Activated T-helper 1 cell treated with anti-CD3 and anti-CD28 coated beads, Interleukin-12 subunit alpha, Interleukin-12 subunit beta, Interleukin-2, Interleukin-4 antibody, amounts not matched to agents 30 ng/mL and 10 ng/mL and 1 ng/mL, durations not matched to agents 14 hours and 24 hours and 36 hours (primary cell): ENCODE measurements at regions not wholly inside any gene's neighbourhood (a gene's known extent, or its start where the extent isn't known, plus 50 kb on each side); places are given as distances from the start of the nearest gene placed in this dataset.

Experiments
- DNase-seq: peaks from one replicate; pipeline ENCODE4 v3.0.0; 2021; ENCODE audit warnings: low spot score
- H3K27ac Mint-ChIP-seq: one replicate; pipeline ENCODE4 v1.8.0; 2021; ENCODE audit warnings: mild to moderate bottlenecking, mixed read lengths
- H3K27me3 Mint-ChIP-seq: one replicate; pipeline ENCODE4 v1.8.0; 2022; ENCODE audit warnings: mild to moderate bottlenecking, moderate library complexity, mixed read lengths; ENCODE audit not compliant: insufficient read depth
- H3K36me3 Mint-ChIP-seq: one replicate; pipeline ENCODE4 v1.8.0; 2021; ENCODE audit warnings: low read depth, mixed read lengths
- H3K4me1 Mint-ChIP-seq: one replicate; pipeline ENCODE4 v1.8.0; 2021; ENCODE audit warnings: low read depth, mixed read lengths
- H3K4me3 Mint-ChIP-seq: one replicate; pipeline ENCODE4 v1.8.0; 2021; ENCODE audit warnings: mild to moderate bottlenecking, moderate library complexity, mixed read lengths
- H3K9me3 Mint-ChIP-seq: one replicate; pipeline ENCODE4 v1.8.0; 2021; ENCODE audit warnings: mixed read lengths
- intact Hi-C: fragments of 100-400 bp; cut with micrococcal nuclease; formaldehyde crosslinking; loops from one replicate; pipeline ENCODE4 v1.15.1; 2024

DNA sequence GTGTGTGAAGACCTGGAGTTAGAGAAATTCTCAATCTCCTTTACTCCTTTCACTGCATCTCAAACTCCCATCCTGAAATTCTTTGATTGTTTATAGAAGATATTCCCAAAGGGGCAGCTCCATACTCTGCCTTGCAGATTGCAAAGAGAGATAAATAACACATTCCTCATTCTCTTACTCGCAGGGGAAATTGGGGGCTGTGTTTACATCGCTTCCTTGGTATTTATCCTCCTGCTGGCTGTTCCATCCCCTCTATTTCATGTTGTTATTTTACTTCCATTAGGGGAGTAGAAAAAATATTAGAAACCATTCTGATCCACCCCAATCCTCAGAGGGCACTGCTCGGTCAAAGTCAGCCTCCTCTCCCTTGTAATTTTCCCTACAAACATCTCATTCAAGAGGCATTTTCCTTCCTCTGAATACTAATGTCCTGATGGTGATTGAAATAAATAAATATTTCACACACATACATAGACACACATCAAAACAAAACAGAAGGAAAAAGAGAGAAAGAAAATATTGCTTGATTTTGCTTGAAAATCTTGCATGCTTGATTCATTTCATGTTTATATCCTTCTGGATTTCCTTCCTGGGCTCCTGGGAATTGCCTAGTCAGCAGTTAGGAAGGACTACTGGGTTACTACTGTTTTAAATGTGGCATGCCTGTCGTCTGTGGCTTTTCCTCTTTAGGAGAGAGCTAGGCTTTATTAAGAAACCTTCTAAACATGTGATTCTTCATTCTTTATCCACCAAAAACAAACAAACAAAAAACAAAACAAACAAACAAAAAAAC is 420.1 kb upstream of the PAPPA start:
- intact Hi-C loops, result no loop called here
- Mint-ChIP-seq H3K4me1 (no peaks in the 10 kb centered on the region), H3K27ac (no peak overlapping the region), H3K27me3 (no peaks in the 10 kb centered on the region), H3K4me3 (no peak overlapping the region), H3K9me3 (peaks cover 4% of the 10 kb centered on the region), H3K36me3 (no peaks in the 10 kb centered on the region)
- no peak for DNase-seq

DNA sequence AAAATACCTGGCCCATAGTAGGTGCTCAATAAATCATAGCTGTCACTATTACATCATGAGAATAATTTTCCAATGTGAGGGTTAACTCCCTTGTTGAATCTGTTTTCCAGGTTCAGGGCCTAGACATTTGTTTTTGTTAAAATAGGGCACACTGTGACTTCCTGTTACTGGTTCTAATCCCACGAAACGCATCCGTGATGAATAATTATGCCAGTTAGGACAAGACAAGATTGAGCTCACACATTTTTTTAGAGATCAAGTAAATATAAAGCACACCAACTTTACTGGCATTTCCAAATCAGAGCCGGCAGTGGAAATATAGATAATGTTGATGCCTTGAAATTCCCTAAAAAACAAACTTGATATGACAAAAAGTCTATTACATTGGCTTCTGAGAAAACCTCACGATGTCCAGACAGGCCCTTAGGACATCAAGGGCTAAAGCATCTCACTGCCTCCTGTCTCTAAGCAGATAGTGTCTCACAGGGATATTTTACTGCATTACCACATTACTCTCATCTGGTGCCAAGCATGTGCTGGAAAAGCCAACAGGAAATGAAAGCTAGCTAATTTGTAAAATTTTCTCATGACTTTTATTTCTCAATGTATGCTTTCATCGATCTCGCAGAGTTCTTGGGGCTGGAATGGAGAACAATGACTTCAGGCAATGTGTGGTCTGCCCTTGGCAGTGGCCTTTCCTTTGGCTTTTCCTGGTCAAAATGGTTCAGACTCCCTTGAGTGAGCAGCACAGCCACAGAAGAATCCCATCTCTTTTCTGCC is 414.3 kb upstream of the PAPPA start:
- no peaks in the 10 kb centered on the region for H3K9me3 Mint-ChIP-seq
- H3K36me3 Mint-ChIP-seq, result no peaks in the 10 kb centered on the region
- intact Hi-C loops, result no loop called here
- no peaks in the 10 kb centered on the region for H3K27me3 Mint-ChIP-seq
- no peak for DNase-seq
- H3K4me3 Mint-ChIP-seq, result no peak overlapping the region
- H3K27ac Mint-ChIP-seq, result no peak overlapping the region
- no peaks in the 10 kb centered on the region for H3K4me1 Mint-ChIP-seq

DNA sequence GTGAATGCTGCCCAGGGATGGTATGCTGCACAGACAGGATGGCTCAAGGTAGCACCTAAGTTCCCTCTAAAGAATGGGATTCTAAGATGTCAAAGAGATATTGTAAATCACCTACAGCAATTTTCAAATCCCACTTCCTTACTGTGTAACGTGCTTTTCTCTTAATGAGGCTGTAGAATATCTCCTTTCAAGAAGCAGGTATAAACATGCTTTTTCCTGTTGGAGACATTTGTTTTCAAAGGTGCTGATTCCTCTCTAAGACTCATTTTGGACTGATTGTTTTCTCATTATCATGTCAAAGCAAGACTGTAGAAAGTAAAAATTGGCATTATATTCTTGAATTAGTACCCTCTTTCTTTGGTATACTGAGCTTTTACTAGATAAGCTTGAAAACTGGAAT is 412.6 kb upstream of the PAPPA start:
- Mint-ChIP-seq H3K27ac (no peak overlapping the region), H3K36me3 (no peaks in the 10 kb centered on the region), H3K4me3 (no peak overlapping the region), H3K9me3 (no peaks in the 10 kb centered on the region), H3K4me1 (no peaks in the 10 kb centered on the region), H3K27me3 (no peaks in the 10 kb centered on the region)
- intact Hi-C loops, result loop anchor here (2.0 kb wide), 1 partner anchor 14 kb away; no protein-coding TSS in a partner anchor
- DNase-seq, result no peak

DNA sequence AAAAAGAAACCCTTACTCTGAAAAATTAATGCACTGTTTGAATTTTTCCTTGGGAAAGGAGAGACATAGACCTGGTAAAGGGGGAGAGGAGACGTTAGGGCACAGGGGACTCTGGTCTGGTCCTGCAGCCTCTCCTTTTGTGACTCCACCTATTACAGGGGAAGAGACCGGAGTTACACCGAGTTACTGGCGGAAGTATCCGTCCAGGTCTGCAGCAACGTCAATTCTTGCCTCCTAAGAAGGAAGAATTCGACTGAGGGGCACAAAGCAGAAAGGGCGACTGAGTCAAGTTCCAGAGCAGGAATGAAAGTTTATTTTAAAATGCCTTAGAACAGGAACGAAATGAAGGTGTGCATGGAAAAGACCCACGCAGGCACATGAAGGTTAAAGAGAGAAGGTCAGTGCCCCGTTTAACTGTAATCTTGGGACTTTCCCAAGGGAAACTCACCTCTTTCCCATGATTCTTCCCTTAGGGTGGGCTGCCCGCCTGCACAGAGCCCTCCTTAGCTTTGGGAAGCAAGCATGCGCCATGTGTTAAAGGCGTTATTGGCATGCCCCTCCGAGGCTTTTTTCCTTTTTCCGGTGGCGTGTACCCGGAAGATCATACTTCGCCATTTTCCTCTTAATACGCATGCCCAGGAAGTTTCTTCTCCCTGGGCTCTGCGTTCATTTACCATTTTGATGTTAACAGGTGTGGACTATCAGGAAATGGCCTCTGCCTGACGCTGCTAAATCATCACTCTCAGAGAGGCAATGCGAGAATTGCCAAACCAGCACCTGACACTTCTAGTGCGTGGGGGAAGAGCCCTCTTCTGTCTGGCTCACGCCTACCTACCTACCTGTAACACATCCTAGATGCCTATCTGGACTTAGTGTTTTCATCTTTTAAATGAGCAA is 409.6 kb upstream of the PAPPA start:
- no peaks in the 10 kb centered on the region for H3K4me1 Mint-ChIP-seq
- DNase-seq, result no peak
- intact Hi-C loops, result no loop called here
- no peaks in the 10 kb centered on the region for H3K27me3 Mint-ChIP-seq
- H3K36me3 Mint-ChIP-seq, result no peaks in the 10 kb centered on the region
- no peak overlapping the region for H3K4me3 Mint-ChIP-seq
- H3K9me3 Mint-ChIP-seq, result no peaks in the 10 kb centered on the region
- no peak overlapping the region for H3K27ac Mint-ChIP-seq

DNA sequence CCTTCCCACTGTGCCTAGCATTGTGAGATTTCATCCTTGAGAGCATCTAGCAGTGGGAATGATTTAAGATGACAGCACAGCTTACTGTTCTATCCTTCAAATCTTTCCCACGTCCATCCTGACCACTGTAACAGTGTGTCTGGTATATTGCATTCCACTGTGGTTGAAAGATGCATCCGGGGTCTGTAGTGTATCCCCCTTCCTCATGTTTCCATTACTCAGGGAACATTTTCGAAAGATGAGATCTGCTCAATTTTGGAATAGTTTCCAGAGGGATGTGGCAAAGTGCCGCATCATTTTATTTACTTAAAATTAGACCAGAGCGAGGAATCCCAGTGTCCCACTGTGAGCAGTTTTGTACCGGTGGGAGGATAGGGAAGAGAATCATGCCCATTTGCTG is 407.1 kb upstream of the PAPPA start:
- no peaks in the 10 kb centered on the region for H3K27me3 Mint-ChIP-seq
- H3K36me3 Mint-ChIP-seq, result no peaks in the 10 kb centered on the region
- H3K9me3 Mint-ChIP-seq, result no peaks in the 10 kb centered on the region
- H3K4me1 Mint-ChIP-seq, result no peaks in the 10 kb centered on the region
- intact Hi-C loops, result no loop called here
- no peak overlapping the region for H3K27ac Mint-ChIP-seq
- no peak overlapping the region for H3K4me3 Mint-ChIP-seq
- DNase-seq, result no peak

DNA sequence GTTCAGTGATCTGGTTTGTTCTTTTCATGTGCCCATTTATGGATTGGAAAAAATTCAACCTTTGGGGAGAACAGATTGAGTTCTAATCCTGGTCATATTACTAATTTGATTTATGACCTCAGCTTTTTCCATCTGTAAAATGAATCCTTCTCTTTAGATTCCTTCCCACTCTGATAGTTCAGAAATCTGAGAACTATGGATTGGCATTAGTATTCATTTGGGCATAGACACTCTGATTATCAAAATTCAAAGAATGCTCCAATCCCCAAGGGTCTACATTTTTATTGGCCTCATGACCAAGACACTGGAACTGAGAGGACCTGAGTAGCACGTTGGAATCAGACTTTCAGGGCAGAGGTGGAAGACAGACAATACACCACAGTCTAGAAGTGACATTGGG is 405.9 kb upstream of the PAPPA start:
- Mint-ChIP-seq H3K27ac (no peak overlapping the region), H3K9me3 (no peaks in the 10 kb centered on the region), H3K27me3 (no peaks in the 10 kb centered on the region), H3K4me1 (no peaks in the 10 kb centered on the region), H3K36me3 (no peaks in the 10 kb centered on the region), H3K4me3 (no peak overlapping the region)
- intact Hi-C loops, result no loop called here
- DNase-seq, result no peak

DNA sequence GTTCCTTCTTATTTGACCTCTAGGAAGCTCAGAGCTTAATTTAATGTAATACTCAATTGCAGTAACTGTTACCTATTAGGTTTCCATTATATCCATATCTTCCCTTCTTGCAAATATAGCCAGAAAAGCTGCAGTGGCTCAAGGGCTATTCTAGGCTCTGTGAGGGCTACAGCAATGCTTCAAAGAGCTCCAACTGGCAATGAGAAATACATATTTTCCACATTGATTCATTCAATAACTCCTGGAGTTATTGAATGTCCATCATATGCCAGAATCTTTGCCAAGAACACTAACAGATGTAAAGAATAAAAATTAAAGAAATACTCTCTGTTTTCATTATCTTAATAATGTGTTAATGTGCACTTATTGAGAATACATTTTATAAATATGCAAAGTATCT is 396.9 kb upstream of the PAPPA start:
- no peaks in the 10 kb centered on the region for H3K9me3 Mint-ChIP-seq
- intact Hi-C loops, result no loop called here
- H3K36me3 Mint-ChIP-seq, result no peaks in the 10 kb centered on the region
- peaks cover 2% of the 10 kb centered on the region for H3K27me3 Mint-ChIP-seq
- H3K4me3 Mint-ChIP-seq, result no peak overlapping the region
- H3K4me1 Mint-ChIP-seq, result no peaks in the 10 kb centered on the region
- H3K27ac Mint-ChIP-seq, result no peak overlapping the region
- DNase-seq, result no peak

DNA sequence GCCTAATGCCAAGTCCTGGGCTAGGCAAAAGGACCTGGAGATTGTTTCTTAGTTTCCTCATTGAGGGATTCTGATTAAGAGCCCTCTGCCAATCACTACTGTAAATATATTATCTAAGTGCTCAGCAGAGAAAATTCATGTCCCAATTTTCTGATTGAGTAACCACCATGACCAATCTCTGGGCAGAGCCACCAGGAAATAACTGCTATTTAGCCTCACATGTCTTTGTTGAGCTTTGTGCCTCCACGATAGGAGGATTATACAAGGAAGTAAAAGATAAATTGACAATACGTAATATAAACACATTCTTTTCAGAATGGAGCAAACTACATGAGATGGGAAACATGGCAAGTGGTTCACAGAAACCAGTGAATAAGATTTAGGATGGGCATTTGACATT is 396.1 kb upstream of the PAPPA start:
- H3K36me3 Mint-ChIP-seq, result no peaks in the 10 kb centered on the region
- no peaks in the 10 kb centered on the region for H3K4me1 Mint-ChIP-seq
- no peak overlapping the region for H3K27ac Mint-ChIP-seq
- intact Hi-C loops, result no loop called here
- no peak for DNase-seq
- H3K9me3 Mint-ChIP-seq, result no peaks in the 10 kb centered on the region
- H3K27me3 Mint-ChIP-seq, result peaks cover 2% of the 10 kb centered on the region
- no peak overlapping the region for H3K4me3 Mint-ChIP-seq

DNA sequence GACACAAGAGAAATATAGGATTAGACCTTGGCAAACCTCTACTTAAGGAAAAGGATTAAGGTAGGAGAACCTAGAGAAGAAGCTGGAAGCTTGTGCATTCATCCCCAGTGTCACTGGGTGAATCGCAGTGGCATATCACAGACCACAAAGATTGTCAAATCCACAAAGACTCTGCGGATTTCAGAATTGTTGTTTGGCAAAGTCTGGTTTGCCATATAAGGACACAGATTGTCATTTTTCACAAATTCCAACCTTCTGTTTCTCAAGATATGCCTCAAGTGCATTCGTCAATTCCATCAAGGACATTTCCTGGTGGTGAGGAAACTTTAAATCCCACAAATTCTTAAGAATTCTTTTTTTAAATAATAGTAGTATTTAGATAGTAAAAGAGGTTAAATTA is 395.1 kb upstream of the PAPPA start:
- intact Hi-C loops, result no loop called here
- H3K36me3 Mint-ChIP-seq, result no peaks in the 10 kb centered on the region
- no peak overlapping the region for H3K4me3 Mint-ChIP-seq

DNA sequence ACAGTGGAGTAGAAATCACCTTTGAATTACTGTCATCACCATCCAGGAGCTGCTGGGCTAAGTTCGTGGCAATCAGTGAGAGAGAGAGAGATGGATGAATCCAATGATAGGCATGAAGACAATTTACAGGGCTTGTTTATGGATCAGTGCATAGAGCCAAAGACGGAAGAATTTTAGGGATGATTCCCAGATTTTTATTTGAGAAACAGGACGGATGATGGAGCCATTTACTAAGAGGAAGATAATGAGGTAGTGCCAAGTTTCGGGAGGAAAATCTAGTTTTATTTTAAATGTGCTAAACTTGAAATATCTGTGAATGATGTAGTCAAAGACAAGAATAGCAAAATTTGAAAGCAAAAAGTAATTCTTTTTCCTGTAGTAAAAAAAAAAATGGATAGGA is 394.2 kb upstream of the PAPPA start:
- DNase-seq, result no peak
- no peaks in the 10 kb centered on the region for H3K36me3 Mint-ChIP-seq
- no peaks in the 10 kb centered on the region for H3K4me1 Mint-ChIP-seq
- H3K27me3 Mint-ChIP-seq, result no peaks in the 10 kb centered on the region
- H3K27ac Mint-ChIP-seq, result no peak overlapping the region
- H3K9me3 Mint-ChIP-seq, result no peaks in the 10 kb centered on the region
- no peak overlapping the region for H3K4me3 Mint-ChIP-seq
- intact Hi-C loops, result no loop called here

More for the DNA sequence above, 395.1 kb upstream of the PAPPA start:
- H3K9me3 Mint-ChIP-seq, result no peaks in the 10 kb centered on the region
- DNase-seq, result no peak
- no peak overlapping the region for H3K27ac Mint-ChIP-seq
- H3K4me1 Mint-ChIP-seq, result no peaks in the 10 kb centered on the region
- H3K27me3 Mint-ChIP-seq, result no peaks in the 10 kb centered on the region

DNA sequence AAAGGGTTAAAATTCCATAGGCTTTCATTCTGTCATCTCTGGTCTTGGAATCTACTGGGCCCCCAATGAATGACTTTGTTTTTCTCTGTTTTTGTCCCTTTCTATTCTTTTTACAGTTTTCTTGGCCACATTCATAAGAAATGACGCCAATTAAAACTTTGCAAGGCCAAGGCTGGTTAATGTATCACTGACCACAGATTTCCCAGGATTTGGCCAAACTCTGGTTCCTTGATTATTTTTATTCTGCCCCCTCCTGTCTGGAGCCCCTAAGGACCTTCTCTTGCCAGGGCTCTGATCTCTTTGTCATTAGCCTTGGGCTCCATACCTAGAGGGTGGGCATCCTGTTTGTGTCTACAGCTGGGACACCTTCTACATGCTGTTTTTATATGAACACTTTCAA is 388.9 kb upstream of the PAPPA start:
- no peak for DNase-seq
- H3K36me3 Mint-ChIP-seq, result no peaks in the 10 kb centered on the region
- H3K4me3 Mint-ChIP-seq, result no peak overlapping the region
- H3K27me3 Mint-ChIP-seq, result no peaks in the 10 kb centered on the region
- intact Hi-C loops, result no loop called here
- H3K27ac Mint-ChIP-seq, result no peak overlapping the region
- H3K4me1 Mint-ChIP-seq, result no peaks in the 10 kb centered on the region
- no peaks in the 10 kb centered on the region for H3K9me3 Mint-ChIP-seq

DNA sequence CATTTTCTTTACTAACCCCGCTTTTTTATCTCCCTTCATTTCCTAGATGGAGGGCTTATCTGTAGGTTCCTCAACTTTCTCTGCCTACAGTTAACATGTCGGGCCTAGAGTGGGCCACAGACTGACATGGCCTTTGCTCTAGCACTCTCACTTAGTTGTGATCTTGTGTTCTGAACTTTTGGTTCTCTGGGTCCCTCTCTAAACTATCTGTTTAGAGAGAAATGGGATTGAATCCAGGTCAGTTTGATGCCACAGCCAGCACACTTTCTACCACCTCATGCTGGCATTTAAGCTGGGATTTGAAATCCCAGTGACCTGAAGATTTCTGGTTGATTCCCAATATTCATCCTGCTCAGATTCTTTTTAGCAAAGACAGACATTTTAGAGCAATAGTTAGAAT is 388.5 kb upstream of the PAPPA start:
- Mint-ChIP-seq H3K27me3 (no peaks in the 10 kb centered on the region), H3K27ac (no peak overlapping the region), H3K4me3 (no peak overlapping the region), H3K4me1 (no peaks in the 10 kb centered on the region), H3K36me3 (no peaks in the 10 kb centered on the region), H3K9me3 (no peaks in the 10 kb centered on the region)
- intact Hi-C loops, result no loop called here
- DNase-seq, result no peak
